B cell (primary cell): ENCODE measurements at regions not wholly inside any gene's neighbourhood (a gene's known extent, or its start where the extent isn't known, plus 50 kb on each side); places are given as distances from the start of the nearest gene placed in this dataset.

ENCODE experiments used
- ATAC-seq: fragments of 200-7000 bp; cut with Tn5 transposase; one replicate; pipeline ENCODE4 v1.10.0; 2021; ENCODE audit warnings: low read depth, mild to moderate bottlenecking, moderate number of reproducible peaks, moderate library complexity
- CTCF ChIA-PET: fragments of 350-600 bp; sonication (Branson Sonifier 250); formaldehyde crosslinking; loops from one replicate; lab custom pipeline; 2021; ENCODE audit warnings: antibody characterized with exemption, inconsistent platforms; lab: Charles Lee
- POLR2A ChIA-PET: fragments of 350-600 bp; sonication (Branson Sonifier 250); formaldehyde crosslinking; loops from one replicate; lab custom pipeline; 2021; ENCODE audit warnings: antibody characterized with exemption; lab: Charles Lee
- DNase-seq: peaks from one replicate; pipeline ENCODE4 v3.0.0; 2013
- H2AFZ ChIP-seq: 2 replicates; pipeline ENCODE4 v1.6.1; 2012; ENCODE audit warnings: mild to moderate bottlenecking, low read depth, low read length; ENCODE audit not compliant: insufficient read depth, poor library complexity, severe bottlenecking
- H3K27ac ChIP-seq, 2 donors: 1 replicate in 1 of 2; 2 replicates in 1 of 2; pipeline ENCODE4 v1.5.1; 2012 to 2013; ENCODE audit warnings: low read length in 2 of 2, mild to moderate bottlenecking in 2 of 2, moderate library complexity in 1 of 2
- H3K27me3 ChIP-seq, 4 experiments: fragments of 200-600 bp in 1 of 4; sonication (generic) in 1 of 4; replicated peaks in 1 of 4; 1 replicate in 2 of 4; 2 replicates in 2 of 4; pipeline versions ENCODE4 v1.6.1 to v1.7.0; 2013 to 2016; ENCODE audit warnings: low read length in 3 of 4, mild to moderate bottlenecking in 2 of 4, mixed read lengths in 1 of 4, moderate library complexity in 1 of 4; ENCODE audit not compliant: insufficient read depth in 4 of 4, control insufficient read depth in 3 of 4; ENCODE audit errors: control extremely low read depth in 1 of 4
- H3K36me3 ChIP-seq, 2 experiments: replicated peaks in 1 of 2; 1 replicate in 1 of 2; 2 replicates in 1 of 2; pipeline versions ENCODE4 v1.6.1 to v1.7.1; 2013; ENCODE audit warnings: low read length in 1 of 2; ENCODE audit not compliant: insufficient read depth in 2 of 2, control insufficient read depth in 1 of 2; ENCODE audit errors: control extremely low read depth in 1 of 2, extremely low read depth in 1 of 2
- H3K4me1 ChIP-seq, 2 donors: fragments of 200-600 bp in 1 of 2; sonication (generic) in 1 of 2; 1 replicate in 1 of 2; 2 replicates in 1 of 2; pipeline versions ENCODE4 v1.5.1 to v1.6.1; 2013 to 2017; ENCODE audit warnings: low read length in 2 of 2; ENCODE audit not compliant: control insufficient read depth in 2 of 2, insufficient read depth in 2 of 2
- H3K4me2 ChIP-seq: replicated peaks from 2 replicates; pipeline ENCODE3; 2012; ENCODE audit warnings: mild to moderate bottlenecking, low read depth, low read length; ENCODE audit not compliant: poor library complexity, severe bottlenecking
- H3K4me3 ChIP-seq, 5 experiments: fragments of 200-600 bp in 1 of 5; sonication (generic) in 1 of 5; 1 replicate in 3 of 5; 2 replicates in 2 of 5; pipeline versions ENCODE4 v1.5.1 to v1.7.0; 2011 to 2016; ENCODE audit warnings: low read length in 4 of 5, mild to moderate bottlenecking in 4 of 5, low read depth in 2 of 5, control low read depth in 1 of 5, moderate library complexity in 1 of 5; ENCODE audit not compliant: insufficient read depth in 1 of 5; ENCODE audit errors: control extremely low read depth in 1 of 5, extremely low read depth in 1 of 5
- H3K79me2 ChIP-seq: fragments of 200-600 bp; sonication (generic); one replicate; pipeline ENCODE4 v1.6.0; 2016; ENCODE audit warnings: low read length; ENCODE audit not compliant: control insufficient read depth, insufficient read depth
- H3K9ac ChIP-seq: fragments of 200-600 bp; sonication (generic); 2 replicates; pipeline ENCODE4 v1.6.1; 2017; ENCODE audit warnings: mild to moderate bottlenecking, low read length, moderate library complexity
- H3K9me3 ChIP-seq, 3 donors: one replicate each; pipeline versions ENCODE4 v1.6.1 to v1.7.1; 2013; ENCODE audit warnings: low read length in 2 of 3; ENCODE audit not compliant: control insufficient read depth in 2 of 3, insufficient read depth in 1 of 3; ENCODE audit errors: control extremely low read depth in 1 of 3
- H4K20me1 ChIP-seq: 2 replicates; pipeline ENCODE4 v1.6.0; 2012; ENCODE audit warnings: mild to moderate bottlenecking, low read length; ENCODE audit not compliant: insufficient read depth, control insufficient read depth, poor library complexity, severe bottlenecking
- H3K27ac Mint-ChIP-seq: one replicate; pipeline ENCODE4 v1.8.0; 2021; ENCODE audit warnings: mixed read lengths
- H3K27me3 Mint-ChIP-seq: one replicate; pipeline ENCODE4 v1.8.0; 2021; ENCODE audit warnings: mixed read lengths
- H3K4me1 Mint-ChIP-seq: one replicate; pipeline ENCODE4 v1.8.0; 2021; ENCODE audit warnings: mixed read lengths
- H3K4me3 Mint-ChIP-seq: one replicate; pipeline ENCODE4 v1.8.0; 2021; ENCODE audit warnings: mixed read lengths
- H3K9me3 Mint-ChIP-seq: one replicate; pipeline ENCODE4 v1.8.0; 2022; ENCODE audit warnings: mixed read lengths; ENCODE audit not compliant: insufficient read depth
- CTCF ChIP-seq: fragments of 200-600 bp; IDR thresholded peaks from one replicate; pipeline ENCODE4 v1.8.0; 2022; ENCODE audit warnings: antibody characterized with exemption, mild to moderate bottlenecking
- EZH2 ChIP-seq: IDR thresholded peaks from 2 replicates; pipeline ENCODE4 v1.6.1; 2012; ENCODE audit warnings: borderline replicate concordance, low read depth, mild to moderate bottlenecking, moderate library complexity, low read length; ENCODE audit not compliant: insufficient read depth, poor library complexity, severe bottlenecking
- WGBS: methylation state at CpG from one replicate; pipeline ENCODE4 v1.1.5; 2013; ENCODE audit warnings: missing lambda C conversion rate; ENCODE audit not compliant: insufficient coverage; 5-methylcytosine and 5-hydroxymethylcytosine counted together
- intact Hi-C: fragments of 100-400 bp; cut with micrococcal nuclease; formaldehyde crosslinking; loops from one replicate; pipeline ENCODE4 v1.10.0; 2022

- ChIA-PET CTCF (no interaction called here), POLR2A (no interaction called here)
- H3K4me3 ChIP-seq, result no peak overlapping the region
- no peaks in the 10 kb centered on the region for H3K79me2 ChIP-seq
- peaks cover 0 to 16% (median 0%) of the 10 kb centered on the region in 3 donors for H3K9me3 ChIP-seq
- DNase-seq (no peak), ATAC-seq (no peak)
- 72% methylated on average over 10 of the region's 17 CpGs for WGBS
- H3K4me1 Mint-ChIP-seq, result no peaks in the 10 kb centered on the region
- H3K27ac Mint-ChIP-seq, result no peak overlapping the region
- H3K4me2 ChIP-seq, result no peak overlapping the region
- no peak overlapping the region for H3K27ac ChIP-seq
- no peak overlapping the region for H2AFZ ChIP-seq
- peaks cover 31% of the 10 kb centered on the region for H3K27me3 Mint-ChIP-seq
- peaks cover 0 to 2% (median 0%) of the 10 kb centered on the region in 4 experiments for H3K27me3 ChIP-seq
- H3K36me3 ChIP-seq, result no peaks in the 10 kb centered on the region
- H4K20me1 ChIP-seq, result no peaks in the 10 kb centered on the region
- H3K4me1 ChIP-seq, result no peaks in the 10 kb centered on the region
- intact Hi-C loops, result no loop called here
- no peak overlapping the region for H3K4me3 Mint-ChIP-seq
- no peak for TF ChIP-seq CTCF
- no peak for TF ChIP-seq EZH2
- H3K9me3 Mint-ChIP-seq, result no peaks in the 10 kb centered on the region
- H3K9ac ChIP-seq, result no peak overlapping the region
These were observed 133.5 kb downstream of the SEC14L1 start for GRCh38 chr17:77274096-77274845.
